CD14-positive monocyte (primary cell): ENCODE measurements at regions not wholly inside any gene's neighbourhood (a gene's known extent, or its start where the extent isn't known, plus 50 kb on each side); places are given as distances from the start of the nearest gene placed in this dataset.

ENCODE experiments used
- DNase-seq, 3 donors: peaks; one replicate each; pipeline ENCODE4 v3.0.0-alpha.2; 2011 to 2022
- H2AFZ ChIP-seq: 2 replicates; pipeline ENCODE4 v1.6.0; 2012; ENCODE audit warnings: mild to moderate bottlenecking, low read depth, low read length, inconsistent platforms; ENCODE audit not compliant: insufficient read depth, poor library complexity, severe bottlenecking
- H3K27ac ChIP-seq, 2 donors: 1 replicate in 1 of 2; 2 replicates in 1 of 2; pipeline ENCODE4 v1.5.1; 2012 to 2013; ENCODE audit warnings: low read length in 2 of 2, control low read depth in 1 of 2, inconsistent platforms in 1 of 2, low read depth in 1 of 2, mild to moderate bottlenecking in 1 of 2
- H3K27me3 ChIP-seq, 2 donors: one replicate each; pipeline versions ENCODE4 v1.6.0 to v1.6.1; 2011 to 2013; ENCODE audit warnings: low read length in 2 of 2; ENCODE audit not compliant: control insufficient read depth in 2 of 2, insufficient read depth in 2 of 2
- H3K36me3 ChIP-seq, 2 donors: replicated peaks in 1 of 2; 1 replicate in 1 of 2; 2 replicates in 1 of 2; pipeline versions ENCODE4 v1.5.1 to v1.6.1; 2012 to 2013; ENCODE audit warnings: low read length in 2 of 2, control low read depth in 1 of 2, inconsistent platforms in 1 of 2, mild to moderate bottlenecking in 1 of 2; ENCODE audit not compliant: insufficient read depth in 2 of 2, control insufficient read depth in 1 of 2
- H3K4me1 ChIP-seq, 2 donors: 1 replicate in 1 of 2; 2 replicates in 1 of 2; pipeline versions ENCODE4 v1.5.1 to v1.6.1; 2012 to 2013; ENCODE audit warnings: low read length in 2 of 2, control low read depth in 1 of 2, inconsistent platforms in 1 of 2, mild to moderate bottlenecking in 1 of 2, moderate library complexity in 1 of 2; ENCODE audit not compliant: insufficient read depth in 2 of 2, control insufficient read depth in 1 of 2
- H3K4me2 ChIP-seq: replicated peaks from 2 replicates; pipeline ENCODE3; 2012; ENCODE audit warnings: low read length, moderate library complexity, mild to moderate bottlenecking; ENCODE audit not compliant: poor library complexity, severe bottlenecking; ENCODE audit errors: extremely low read depth
- H3K4me3 ChIP-seq, 3 experiments: fragments of 200-600 bp in 1 of 3; sonication (generic) in 1 of 3; replicated peaks in 1 of 3; 1 replicate in 2 of 3; 2 replicates in 1 of 3; pipeline ENCODE4 v1.5.1; 2011 to 2013; ENCODE audit warnings: low read length in 3 of 3, mild to moderate bottlenecking in 3 of 3, control low read depth in 2 of 3, low read depth in 2 of 3, inconsistent platforms in 1 of 3, moderate library complexity in 1 of 3
- H3K79me2 ChIP-seq: 2 replicates; pipeline ENCODE4 v1.6.0; 2012; ENCODE audit warnings: mild to moderate bottlenecking, control low read depth, inconsistent platforms, low read length, moderate library complexity; ENCODE audit not compliant: insufficient read depth
- H3K9ac ChIP-seq: 2 replicates; pipeline ENCODE4 v1.6.0; 2017; ENCODE audit warnings: low read length, mild to moderate bottlenecking; ENCODE audit not compliant: insufficient read depth, poor library complexity, severe bottlenecking
- H3K9me3 ChIP-seq, 2 donors: replicated peaks in 1 of 2; 1 replicate in 1 of 2; 2 replicates in 1 of 2; pipeline versions ENCODE4 v1.5.1 to v1.6.1; 2012 to 2013; ENCODE audit warnings: low read length in 2 of 2, control low read depth in 1 of 2; ENCODE audit not compliant: control insufficient read depth in 1 of 2, insufficient read depth in 1 of 2
- H4K20me1 ChIP-seq: 2 replicates; pipeline ENCODE4 v1.6.0; 2012; ENCODE audit warnings: mild to moderate bottlenecking, low read length, control low read depth, moderate library complexity; ENCODE audit not compliant: insufficient read depth
- H3K27ac Mint-ChIP-seq, 7 donors: one replicate each; pipeline ENCODE4 v1.8.0; 2020; ENCODE audit warnings: mild to moderate bottlenecking in 7 of 7, mixed read lengths in 7 of 7, moderate library complexity in 6 of 7, inconsistent platforms in 2 of 7
- H3K27me3 Mint-ChIP-seq, 3 donors: one replicate each; pipeline ENCODE4 v1.8.0; 2021 to 2022; ENCODE audit warnings: low read depth in 3 of 3, mild to moderate bottlenecking in 3 of 3, mixed read lengths in 3 of 3, moderate library complexity in 3 of 3, inconsistent platforms in 1 of 3
- H3K36me3 Mint-ChIP-seq, 2 donors: one replicate each; pipeline ENCODE4 v1.8.0; 2020; ENCODE audit warnings: mixed read lengths in 2 of 2, inconsistent platforms in 1 of 2, mild to moderate bottlenecking in 1 of 2
- H3K4me1 Mint-ChIP-seq: one replicate; pipeline ENCODE4 v1.8.0; 2020; ENCODE audit warnings: mild to moderate bottlenecking, mixed read lengths
- H3K4me3 Mint-ChIP-seq, 2 donors: one replicate each; pipeline ENCODE4 v1.8.0; 2020; ENCODE audit warnings: mild to moderate bottlenecking in 2 of 2, mixed read lengths in 2 of 2, moderate library complexity in 1 of 2
- H3K9me3 Mint-ChIP-seq, 7 donors: one replicate each; pipeline ENCODE4 v1.8.0; 2020 to 2022; ENCODE audit warnings: mixed read lengths in 7 of 7, mild to moderate bottlenecking in 6 of 7, moderate library complexity in 6 of 7, inconsistent platforms in 2 of 7
- CTCF ChIP-seq: fragments of 200-600 bp; IDR thresholded peaks from one replicate; pipeline ENCODE4 v1.8.0; 2022; ENCODE audit warnings: antibody characterized with exemption, mild to moderate bottlenecking
- WGBS: methylation state at CpG from one replicate; pipeline ENCODE4 v1.1.5; 2013; ENCODE audit warnings: missing lambda C conversion rate; ENCODE audit not compliant: insufficient coverage; 5-methylcytosine and 5-hydroxymethylcytosine counted together
- intact Hi-C, 2 donors: fragments of 100-400 bp; cut with micrococcal nuclease; formaldehyde crosslinking; loops; one replicate each; pipeline versions ENCODE4 v1.15.0 to v1.15.1; 2023

- Mint-ChIP-seq H3K9me3 (peaks cover 0 to 1% (median 0%) of the 10 kb centered on the region in 7 donors), H3K27ac (no peak overlapping the region), H3K27me3 (peaks cover 0 to 3% (median 1%) of the 10 kb centered on the region in 3 donors), H3K4me1 (peaks cover 16% of the 10 kb centered on the region), H3K4me3 (no peak overlapping the region), H3K36me3 (no peaks in the 10 kb centered on the region)
- Histone ChIP-seq H3K4me3 (no peak overlapping the region), H3K36me3 (no peaks in the 10 kb centered on the region), H3K79me2 (no peaks in the 10 kb centered on the region), H3K27ac (no peak overlapping the region), H3K4me2 (no peak overlapping the region), H3K27me3 (no peaks in the 10 kb centered on the region), H4K20me1 (no peaks in the 10 kb centered on the region), H2AFZ (no peak overlapping the region), H3K9me3 (no peaks in the 10 kb centered on the region), H3K9ac (no peak overlapping the region), H3K4me1 (peaks cover 0 to 3% of the 10 kb centered on the region in 2 donors)
- intact Hi-C loops: no loop called here
- TF ChIP-seq CTCF: no peak
- DNase-seq: no peak
- no CpG with 5 or more reads among the region's 3 CpGs for WGBS
Measured at GRCh38 chr6:156161471-156161870, 615.7 kb upstream of the ARID1B start.

- Mint-ChIP-seq H3K4me3 (no peak overlapping the region), H3K27me3 (peaks cover 0 to 3% (median 1%) of the 10 kb centered on the region in 3 donors), H3K9me3 (peaks cover 0 to 1% (median 0%) of the 10 kb centered on the region in 7 donors), H3K27ac (no peak overlapping the region), H3K36me3 (no peaks in the 10 kb centered on the region), H3K4me1 (peaks cover 17% of the 10 kb centered on the region)
- Histone ChIP-seq H3K9ac (no peak overlapping the region), H3K27ac (no peak overlapping the region), H3K9me3 (no peaks in the 10 kb centered on the region), H3K4me1 (peaks cover 0 to 3% of the 10 kb centered on the region in 2 donors), H2AFZ (peak overlapping the region; percentile 11), H4K20me1 (no peaks in the 10 kb centered on the region), H3K4me2 (no peak overlapping the region), H3K4me3 (no peak overlapping the region), H3K27me3 (no peaks in the 10 kb centered on the region), H3K79me2 (no peaks in the 10 kb centered on the region), H3K36me3 (no peaks in the 10 kb centered on the region)
- no peak for TF ChIP-seq CTCF
- WGBS: no CpG with 5 or more reads among the region's 3 CpGs
- DNase-seq: no peak
- intact Hi-C loops: no loop called here
Measured at GRCh38 chr6:156160795-156161165, 616.4 kb upstream of the ARID1B start.
